GM23338 (cell line): ENCODE measurements at regions not wholly inside any gene's neighbourhood (a gene's known extent, or its start where the extent isn't known, plus 50 kb on each side); places are given as distances from the start of the nearest gene placed in this dataset.

Source experiments
- ATAC-seq: fragments of 200-7000 bp; cut with Tn5 transposase; 3 replicates; pipeline ENCODE4 v1.9.1; 2020
- DNase-seq: peaks from one replicate; pipeline ENCODE4 v3.0.0-alpha.2; 2015; ENCODE audit warnings: low spot score
- H2AFZ ChIP-seq: fragments of 200-600 bp; sonication (generic); 2 replicates; pipeline ENCODE4 v1.8.0; 2016; ENCODE audit warnings: antibody characterized with exemption, mild to moderate bottlenecking, moderate library complexity
- H3F3A ChIP-seq: fragments of 200-600 bp; sonication (generic); replicated peaks from 2 replicates; pipeline ENCODE4 v1.8.0; 2017; ENCODE audit warnings: antibody characterized with exemption, mixed run types, low read depth
- H3K27ac ChIP-seq: fragments of 200-600 bp; sonication (generic); 2 replicates; pipeline ENCODE4 v1.6.1; 2016; ENCODE audit warnings: low read depth
- H3K27me3 ChIP-seq: fragments of 200-600 bp; sonication (generic); 2 replicates; pipeline ENCODE4 v1.8.0; 2016; ENCODE audit warnings: mild to moderate bottlenecking, mixed run types, moderate library complexity; ENCODE audit not compliant: insufficient read depth
- H3K36me3 ChIP-seq: fragments of 200-600 bp; sonication (generic); 2 replicates; pipeline ENCODE4 v1.8.0; 2016; ENCODE audit warnings: mild to moderate bottlenecking; ENCODE audit not compliant: insufficient read depth
- H3K4me1 ChIP-seq: fragments of 200-600 bp; sonication (generic); 2 replicates; pipeline ENCODE4 v1.8.0; 2016; ENCODE audit warnings: mild to moderate bottlenecking, moderate library complexity; ENCODE audit not compliant: insufficient read depth
- H3K4me2 ChIP-seq: fragments of 200-600 bp; sonication (generic); 2 replicates; pipeline ENCODE4 v1.7.1; 2017; ENCODE audit warnings: mixed run types
- H3K4me3 ChIP-seq: fragments of 200-600 bp; sonication (generic); 2 replicates; pipeline ENCODE4 v1.6.1; 2016; ENCODE audit warnings: mixed run types
- H3K79me2 ChIP-seq: fragments of 200-600 bp; sonication (generic); replicated peaks from 2 replicates; pipeline ENCODE4 v1.8.0; 2017; ENCODE audit warnings: mild to moderate bottlenecking; ENCODE audit not compliant: insufficient read depth
- H3K9me2 ChIP-seq: fragments of 200-600 bp; sonication (generic); 2 replicates; pipeline ENCODE4 v1.8.0; 2017; ENCODE audit not compliant: insufficient read depth
- H4K20me1 ChIP-seq: fragments of 200-600 bp; sonication (generic); replicated peaks from 2 replicates; pipeline ENCODE4 v1.8.0; 2017; ENCODE audit warnings: mild to moderate bottlenecking; ENCODE audit not compliant: insufficient read depth
- H3K27ac Mint-ChIP-seq: 2 replicates; pipeline ENCODE4 v1.8.0; 2020; ENCODE audit warnings: inconsistent platforms, mild to moderate bottlenecking, moderate library complexity, mixed read lengths
- H3K27me3 Mint-ChIP-seq: 3 replicates; pipeline ENCODE4 v1.8.0; 2022; ENCODE audit warnings: low read depth, mild to moderate bottlenecking, moderate library complexity, mixed read lengths, inconsistent platforms; ENCODE audit not compliant: insufficient read depth, poor library complexity
- H3K36me3 Mint-ChIP-seq: 3 replicates; pipeline ENCODE4 v1.8.0; 2021; ENCODE audit warnings: low read depth, mild to moderate bottlenecking, inconsistent platforms, moderate library complexity, mixed read lengths
- H3K4me1 Mint-ChIP-seq: 3 replicates; pipeline ENCODE4 v1.8.0; 2020; ENCODE audit warnings: mild to moderate bottlenecking, inconsistent platforms, mixed read lengths
- H3K4me3 Mint-ChIP-seq: 3 replicates; pipeline ENCODE4 v1.8.0; 2021; ENCODE audit warnings: moderate library complexity, mild to moderate bottlenecking, inconsistent platforms, mixed read lengths
- H3K9me3 Mint-ChIP-seq: 3 replicates; pipeline ENCODE4 v1.8.0; 2020; ENCODE audit warnings: moderate library complexity, mild to moderate bottlenecking, inconsistent platforms, mixed read lengths
- CREB1 ChIP-seq: fragments of 250-450 bp; sonication (Bioruptor Pico); IDR thresholded peaks from 2 replicates; pipeline ENCODE4 v1.5.0; 2020; ENCODE audit warnings: low read depth, mild to moderate bottlenecking, moderate library complexity
- ETS1 ChIP-seq: IDR thresholded peaks from 2 replicates; pipeline ENCODE4 v1.6.1; 2016; ENCODE audit warnings: antibody characterized with exemption
- EZH2 ChIP-seq: fragments of 200-600 bp; sonication (generic); IDR thresholded peaks from one replicate; pipeline ENCODE4 v1.8.0; 2017; ENCODE audit warnings: antibody characterized with exemption, mild to moderate bottlenecking, low read depth; ENCODE audit not compliant: unreplicated experiment
- EZH2phosphoT487 ChIP-seq: fragments of 200-600 bp; sonication (generic); IDR thresholded peaks from one replicate; pipeline ENCODE4 v1.8.1; 2018; ENCODE audit warnings: antibody characterized with exemption; ENCODE audit not compliant: unreplicated experiment
- JUNB ChIP-seq: IDR thresholded peaks from one replicate; pipeline ENCODE4 v1.6.1; 2016; ENCODE audit warnings: antibody characterized with exemption; ENCODE audit not compliant: unreplicated experiment
- REST ChIP-seq: IDR thresholded peaks from one replicate; pipeline ENCODE4 v1.6.1; 2018; ENCODE audit warnings: antibody characterized with exemption; ENCODE audit not compliant: unreplicated experiment
- STAT1 ChIP-seq: IDR thresholded peaks from one replicate; pipeline ENCODE4 v1.6.1; 2016; ENCODE audit warnings: antibody characterized with exemption; ENCODE audit not compliant: unreplicated experiment
- ZNF114 ChIP-seq: fragments of 250-450 bp; sonication (Bioruptor Pico); IDR thresholded peaks from 2 replicates; pipeline ENCODE4 v1.5.0; 2020; ENCODE audit warnings: mild to moderate bottlenecking, moderate library complexity
- ZNF331 ChIP-seq: fragments of 250-450 bp; sonication (Bioruptor Pico); IDR thresholded peaks from 2 replicates; pipeline ENCODE4 v1.5.0; 2020; ENCODE audit warnings: low read depth, mild to moderate bottlenecking, moderate library complexity
- ZNF462 ChIP-seq: fragments of 250-450 bp; sonication (Bioruptor Pico); IDR thresholded peaks from 2 replicates; pipeline ENCODE4 v1.5.0; 2020; ENCODE audit warnings: mild to moderate bottlenecking, moderate library complexity
- TF ChIP-seq, protein P1 (sequence below), 2 experiments: fragments of 200-600 bp in 1 of 2; sonication (generic) in 1 of 2; conservative IDR thresholded peaks; 2 replicates each; pipeline versions ENCODE4 v1.5.1 to v1.6.1; 2016 to 2017; ENCODE audit warnings: antibody characterized with exemption in 2 of 2, low read depth in 2 of 2, mild to moderate bottlenecking in 2 of 2, moderate library complexity in 1 of 2

- TF ChIP-seq ETS1 (no peak), CREB1 (CRISPR knock-in tag) (no peak), EZH2 (no peak), ZNF331 (CRISPR knock-in tag) (no peak)
Measured at GRCh38 chr2:199679883-199680282, 171.1 kb downstream of the FTCDNL1 start (continued).

DNA sequence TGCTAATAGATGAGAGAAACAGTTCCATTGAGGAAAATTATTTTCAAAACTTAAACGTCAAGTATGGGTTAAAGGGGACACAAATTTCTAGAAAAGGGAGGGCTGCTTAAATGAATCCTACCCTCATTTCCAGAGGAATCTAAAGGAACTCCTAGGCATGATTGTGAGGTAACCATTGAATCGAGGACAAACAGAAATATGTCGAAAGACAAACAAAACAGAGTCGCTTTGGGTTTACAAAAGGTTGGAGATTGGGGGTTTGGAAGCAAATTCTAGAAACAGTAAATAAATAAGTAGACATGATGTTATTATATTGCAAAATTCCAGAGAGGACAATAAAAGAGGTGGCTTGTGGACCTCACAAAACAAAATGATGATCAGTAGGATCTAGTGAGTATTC, 173.1 kb downstream of the FTCDNL1 start:
- H3K9me2 ChIP-seq, result no peaks in the 10 kb centered on the region
- no peak overlapping the region for H3K27ac Mint-ChIP-seq
- H2AFZ ChIP-seq, result no peak overlapping the region
- TF ChIP-seq ZNF462, result no peak
- TF ChIP-seq, protein P1, sequence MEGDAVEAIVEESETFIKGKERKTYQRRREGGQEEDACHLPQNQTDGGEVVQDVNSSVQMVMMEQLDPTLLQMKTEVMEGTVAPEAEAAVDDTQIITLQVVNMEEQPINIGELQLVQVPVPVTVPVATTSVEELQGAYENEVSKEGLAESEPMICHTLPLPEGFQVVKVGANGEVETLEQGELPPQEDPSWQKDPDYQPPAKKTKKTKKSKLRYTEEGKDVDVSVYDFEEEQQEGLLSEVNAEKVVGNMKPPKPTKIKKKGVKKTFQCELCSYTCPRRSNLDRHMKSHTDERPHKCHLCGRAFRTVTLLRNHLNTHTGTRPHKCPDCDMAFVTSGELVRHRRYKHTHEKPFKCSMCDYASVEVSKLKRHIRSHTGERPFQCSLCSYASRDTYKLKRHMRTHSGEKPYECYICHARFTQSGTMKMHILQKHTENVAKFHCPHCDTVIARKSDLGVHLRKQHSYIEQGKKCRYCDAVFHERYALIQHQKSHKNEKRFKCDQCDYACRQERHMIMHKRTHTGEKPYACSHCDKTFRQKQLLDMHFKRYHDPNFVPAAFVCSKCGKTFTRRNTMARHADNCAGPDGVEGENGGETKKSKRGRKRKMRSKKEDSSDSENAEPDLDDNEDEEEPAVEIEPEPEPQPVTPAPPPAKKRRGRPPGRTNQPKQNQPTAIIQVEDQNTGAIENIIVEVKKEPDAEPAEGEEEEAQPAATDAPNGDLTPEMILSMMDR (conservative IDR thresholded peaks at IDR 0.05; ENCODE audit: low read depth in 2 of 2), result no peak
- TF ChIP-seq ZNF331 (CRISPR knock-in tag), result no peak
- no peak for TF ChIP-seq REST
- no peak for TF ChIP-seq EZH2phosphoT487
- no peak for TF ChIP-seq STAT1
- no peak for TF ChIP-seq ETS1
- TF ChIP-seq JUNB, result no peak
- TF ChIP-seq CREB1 (CRISPR knock-in tag), result no peak
- no peak for TF ChIP-seq EZH2
- TF ChIP-seq ZNF114, result no peak

More for the DNA sequence above, 173.1 kb downstream of the FTCDNL1 start:
- Histone ChIP-seq H3K27ac (no peak overlapping the region), H3F3A (no peaks in the 10 kb centered on the region), H3K4me1 (peaks cover 9% of the 10 kb centered on the region; the same call in 1 of the 2 replicates), H3K4me2 (no peak overlapping the region), H3K79me2 (no peaks in the 10 kb centered on the region), H3K36me3 (no peaks in the 10 kb centered on the region), H4K20me1 (no peaks in the 10 kb centered on the region), H3K27me3 (no peaks in the 10 kb centered on the region), H3K4me3 (no peak overlapping the region)
- Mint-ChIP-seq H3K36me3 (no peaks in the 10 kb centered on the region), H3K27me3 (no peaks in the 10 kb centered on the region), H3K9me3 (no peaks in the 10 kb centered on the region), H3K4me1 (peaks cover 8% of the 10 kb centered on the region; the same call in 2 of the 3 replicates), H3K4me3 (no peak overlapping the region)
- DNase-seq (no peak), ATAC-seq (no peak)
